ENCODE measurements at regions not wholly inside any gene's neighbourhood (a gene's known extent, or its start where the extent isn't known, plus 50 kb on each side); places are given as distances from the start of the nearest gene placed in this dataset.
A peak's percentile ranks its signal among the peaks of the same experiment; 100 is the strongest.
"Not testable (repeated sequence)": the region's sequence is repeated elsewhere in the genome, so short reads cannot be mapped to it uniquely, and the experiment has no call there.

GRCh38 chrX:74063426-74064155 is 211.1 kb upstream of the XIST start:
- no peak for DNase-seq

- DNase-seq: no peak
Measured at GRCh38 chrX:74061879-74062278, 209.4 kb upstream of the XIST start.

- no peak for DNase-seq
Measured at GRCh38 chrX:74049126-74049525, 196.6 kb upstream of the XIST start.

GRCh38 chrX:74034066-74034465 is 181.6 kb upstream of the XIST start:
- DNase-seq: not testable (repeated sequence)

- not testable (repeated sequence) for DNase-seq
Measured at GRCh38 chrX:74031527-74031926, 179.0 kb upstream of the XIST start.

GRCh38 chrX:74030766-74031165 is 178.3 kb upstream of the XIST start:
- not testable (repeated sequence) for DNase-seq

- DNase-seq: not testable (repeated sequence)
Measured at GRCh38 chrX:74025145-74025544, 172.6 kb upstream of the XIST start.

GRCh38 chrX:74023203-74023602 is 170.7 kb upstream of the XIST start:
- no peak for DNase-seq

GRCh38 chrX:74018253-74018652 is 165.7 kb upstream of the XIST start:
- no peak for DNase-seq

GRCh38 chrX:74015379-74016019 is 163.0 kb upstream of the XIST start:
- DNase-seq: peak; percentile 62

- DNase-seq: no peak
Measured at GRCh38 chrX:74009041-74009440, 156.5 kb upstream of the XIST start.

GRCh38 chrX:73992019-73992418 is 139.5 kb upstream of the XIST start:
- DNase-seq: no peak

- no peak for DNase-seq
Measured at GRCh38 chrX:73987166-73987565, 134.7 kb upstream of the XIST start.

GRCh38 chrX:73979551-73980131 is 127.1 kb upstream of the XIST start:
- no peak for DNase-seq

- DNase-seq: no peak
Measured at GRCh38 chrX:73977542-73978169, 125.1 kb upstream of the XIST start.

- DNase-seq: not testable (repeated sequence)
Measured at GRCh38 chrX:73967461-73967860, 114.9 kb upstream of the XIST start.

GRCh38 chrX:73965833-73966232 is 113.3 kb upstream of the XIST start:
- no peak for DNase-seq

GRCh38 chrX:73964579-73964978 is 112.1 kb upstream of the XIST start:
- DNase-seq: no peak

GRCh38 chrX:73963682-73964081 is 111.2 kb upstream of the XIST start:
- DNase-seq: no peak

- DNase-seq: no peak
Measured at GRCh38 chrX:73962948-73963347, 110.4 kb upstream of the XIST start.

- DNase-seq: not testable (repeated sequence)
Measured at GRCh38 chrX:73961867-73962266, 109.4 kb upstream of the XIST start.

- DNase-seq: no peak
Measured at GRCh38 chrX:73944563-73944908, 92.0 kb upstream of the XIST start.

- DNase-seq: peak; percentile 89
Measured at GRCh38 chrX:73943693-73944562, 91.4 kb upstream of the XIST start.
